GM23338 (cell line): ENCODE measurements at regions not wholly inside any gene's neighbourhood (a gene's known extent, or its start where the extent isn't known, plus 50 kb on each side); places are given as distances from the start of the nearest gene placed in this dataset. TPM values are rescaled to one million over a fixed set of nuclear protein-coding genes. Genes with fewer than 3 reads are reported as not detected.
"Not testable (repeated sequence)": the region's sequence is repeated elsewhere in the genome, so short reads cannot be mapped to it uniquely, and the experiment has no call there.

Experiments
- ATAC-seq: fragments of 200-7000 bp; cut with Tn5 transposase; 3 replicates; pipeline ENCODE4 v1.9.1; 2020
- DNase-seq: peaks from one replicate; pipeline ENCODE4 v3.0.0-alpha.2; 2015; ENCODE audit warnings: low spot score
- H2AFZ ChIP-seq: fragments of 200-600 bp; sonication (generic); 2 replicates; pipeline ENCODE4 v1.8.0; 2016; ENCODE audit warnings: antibody characterized with exemption, mild to moderate bottlenecking, moderate library complexity
- H3F3A ChIP-seq: fragments of 200-600 bp; sonication (generic); replicated peaks from 2 replicates; pipeline ENCODE4 v1.8.0; 2017; ENCODE audit warnings: antibody characterized with exemption, mixed run types, low read depth
- H3K27ac ChIP-seq: fragments of 200-600 bp; sonication (generic); 2 replicates; pipeline ENCODE4 v1.6.1; 2016; ENCODE audit warnings: low read depth
- H3K27me3 ChIP-seq: fragments of 200-600 bp; sonication (generic); 2 replicates; pipeline ENCODE4 v1.8.0; 2016; ENCODE audit warnings: mild to moderate bottlenecking, mixed run types, moderate library complexity; ENCODE audit not compliant: insufficient read depth
- H3K36me3 ChIP-seq: fragments of 200-600 bp; sonication (generic); 2 replicates; pipeline ENCODE4 v1.8.0; 2016; ENCODE audit warnings: mild to moderate bottlenecking; ENCODE audit not compliant: insufficient read depth
- H3K4me1 ChIP-seq: fragments of 200-600 bp; sonication (generic); 2 replicates; pipeline ENCODE4 v1.8.0; 2016; ENCODE audit warnings: mild to moderate bottlenecking, moderate library complexity; ENCODE audit not compliant: insufficient read depth
- H3K4me2 ChIP-seq: fragments of 200-600 bp; sonication (generic); 2 replicates; pipeline ENCODE4 v1.7.1; 2017; ENCODE audit warnings: mixed run types
- H3K4me3 ChIP-seq: fragments of 200-600 bp; sonication (generic); 2 replicates; pipeline ENCODE4 v1.6.1; 2016; ENCODE audit warnings: mixed run types
- H3K79me2 ChIP-seq: fragments of 200-600 bp; sonication (generic); replicated peaks from 2 replicates; pipeline ENCODE4 v1.8.0; 2017; ENCODE audit warnings: mild to moderate bottlenecking; ENCODE audit not compliant: insufficient read depth
- H3K9me2 ChIP-seq: fragments of 200-600 bp; sonication (generic); 2 replicates; pipeline ENCODE4 v1.8.0; 2017; ENCODE audit not compliant: insufficient read depth
- H4K20me1 ChIP-seq: fragments of 200-600 bp; sonication (generic); replicated peaks from 2 replicates; pipeline ENCODE4 v1.8.0; 2017; ENCODE audit warnings: mild to moderate bottlenecking; ENCODE audit not compliant: insufficient read depth
- H3K27ac Mint-ChIP-seq: 2 replicates; pipeline ENCODE4 v1.8.0; 2020; ENCODE audit warnings: inconsistent platforms, mild to moderate bottlenecking, moderate library complexity, mixed read lengths
- H3K27me3 Mint-ChIP-seq: 3 replicates; pipeline ENCODE4 v1.8.0; 2022; ENCODE audit warnings: low read depth, mild to moderate bottlenecking, moderate library complexity, mixed read lengths, inconsistent platforms; ENCODE audit not compliant: insufficient read depth, poor library complexity
- H3K36me3 Mint-ChIP-seq: 3 replicates; pipeline ENCODE4 v1.8.0; 2021; ENCODE audit warnings: low read depth, mild to moderate bottlenecking, inconsistent platforms, moderate library complexity, mixed read lengths
- H3K4me1 Mint-ChIP-seq: 3 replicates; pipeline ENCODE4 v1.8.0; 2020; ENCODE audit warnings: mild to moderate bottlenecking, inconsistent platforms, mixed read lengths
- H3K4me3 Mint-ChIP-seq: 3 replicates; pipeline ENCODE4 v1.8.0; 2021; ENCODE audit warnings: moderate library complexity, mild to moderate bottlenecking, inconsistent platforms, mixed read lengths
- H3K9me3 Mint-ChIP-seq: 3 replicates; pipeline ENCODE4 v1.8.0; 2020; ENCODE audit warnings: moderate library complexity, mild to moderate bottlenecking, inconsistent platforms, mixed read lengths
- EZH2 ChIP-seq: fragments of 200-600 bp; sonication (generic); IDR thresholded peaks from one replicate; pipeline ENCODE4 v1.8.0; 2017; ENCODE audit warnings: antibody characterized with exemption, mild to moderate bottlenecking, low read depth; ENCODE audit not compliant: unreplicated experiment
- JUNB ChIP-seq: IDR thresholded peaks from one replicate; pipeline ENCODE4 v1.6.1; 2016; ENCODE audit warnings: antibody characterized with exemption; ENCODE audit not compliant: unreplicated experiment
- POLR2AphosphoS5 ChIP-seq: IDR thresholded peaks from 2 replicates; pipeline ENCODE4 v1.6.1; 2016; ENCODE audit warnings: antibody characterized with exemption, low read depth
- STAT1 ChIP-seq: IDR thresholded peaks from one replicate; pipeline ENCODE4 v1.6.1; 2016; ENCODE audit warnings: antibody characterized with exemption; ENCODE audit not compliant: unreplicated experiment
- ZNF331 ChIP-seq: fragments of 250-450 bp; sonication (Bioruptor Pico); IDR thresholded peaks from 2 replicates; pipeline ENCODE4 v1.5.0; 2020; ENCODE audit warnings: low read depth, mild to moderate bottlenecking, moderate library complexity
- ZNF462 ChIP-seq: fragments of 250-450 bp; sonication (Bioruptor Pico); IDR thresholded peaks from 2 replicates; pipeline ENCODE4 v1.5.0; 2020; ENCODE audit warnings: mild to moderate bottlenecking, moderate library complexity
- microRNA-seq: library from miRNA; unstranded; fragments of <30 nt; microRNA quantifications from one replicate; pipeline ENCODE4, GENCODE V29; 2017
- small RNA-seq: library from RNA; depleted of rRNA; stranded (forward); fragments of <200 nt; gene quantifications from one replicate; pipeline ENCODE3, GENCODE V24; 2014; ENCODE audit warnings: low replicate concordance
- TF ChIP-seq, protein P1 (sequence below): IDR thresholded peaks from 2 replicates; pipeline ENCODE4 v1.6.1; 2016; ENCODE audit warnings: antibody characterized with exemption

- no peak for TF ChIP-seq ZNF462 (CRISPR knock-in tag)
- TF ChIP-seq STAT1 = no peak
- no peak for TF ChIP-seq ZNF331
- TF ChIP-seq, protein P1, sequence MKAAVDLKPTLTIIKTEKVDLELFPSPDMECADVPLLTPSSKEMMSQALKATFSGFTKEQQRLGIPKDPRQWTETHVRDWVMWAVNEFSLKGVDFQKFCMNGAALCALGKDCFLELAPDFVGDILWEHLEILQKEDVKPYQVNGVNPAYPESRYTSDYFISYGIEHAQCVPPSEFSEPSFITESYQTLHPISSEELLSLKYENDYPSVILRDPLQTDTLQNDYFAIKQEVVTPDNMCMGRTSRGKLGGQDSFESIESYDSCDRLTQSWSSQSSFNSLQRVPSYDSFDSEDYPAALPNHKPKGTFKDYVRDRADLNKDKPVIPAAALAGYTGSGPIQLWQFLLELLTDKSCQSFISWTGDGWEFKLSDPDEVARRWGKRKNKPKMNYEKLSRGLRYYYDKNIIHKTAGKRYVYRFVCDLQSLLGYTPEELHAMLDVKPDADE = no peak
- TF ChIP-seq POLR2AphosphoS5 = no peak
- TF ChIP-seq JUNB = no peak
- TF ChIP-seq EZH2 = no peak
Observed at GRCh38 chr9:111094433-111094924, 56.2 kb upstream of the LPAR1 start (continued).

DNA sequence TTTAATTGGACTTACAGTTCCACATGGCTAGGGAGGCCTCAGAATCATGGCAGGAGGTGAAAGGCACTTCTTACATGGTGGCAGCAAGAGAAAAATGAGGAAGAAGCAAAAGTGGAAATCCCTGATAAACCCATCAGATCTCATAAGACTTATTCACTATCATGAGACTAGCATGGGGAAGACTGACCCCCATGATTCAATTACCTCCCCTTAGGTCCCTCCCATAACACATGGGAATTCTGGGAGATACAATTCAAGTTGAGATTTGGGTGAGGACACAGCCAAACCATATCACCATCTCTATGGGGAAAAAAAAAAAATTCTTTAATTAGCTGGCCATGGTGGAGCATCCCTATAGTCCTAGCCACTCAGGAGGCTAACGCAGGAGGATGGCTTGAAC, 53.9 kb upstream of the LPAR1 start:
- H2AFZ ChIP-seq, ATAC-seq, H3K9me2 ChIP-seq, H3K27ac Mint-ChIP-seq, H3K4me3 Mint-ChIP-seq, H3K4me2 ChIP-seq, DNase-seq, H3K9me3 Mint-ChIP-seq, H3K4me3 ChIP-seq, H3K27ac ChIP-seq, H4K20me1 ChIP-seq, H3K27me3 ChIP-seq, H3K36me3 ChIP-seq, H3K79me2 ChIP-seq, H3K27me3 Mint-ChIP-seq, H3F3A ChIP-seq, H3K36me3 Mint-ChIP-seq: not testable (repeated sequence)
- peaks cover 30% of the 10 kb centered on the region for H3K4me1 ChIP-seq
- H3K4me1 Mint-ChIP-seq = peaks cover 34% of the 10 kb centered on the region

Small RNAs in the stretch of these regions (microRNA-seq; reads per million reads assigned to microRNA genes)
- not detected for gene MIR7702

Small RNAs in the stretch of these regions (small RNA-seq; reads per million reads assigned to genes)
- gene MIR7702 = not detected
- gene RNY4P18 = 0.07 reads per million
